Neural cell (in vitro differentiated cells): ENCODE measurements at regions not wholly inside any gene's neighbourhood (a gene's known extent, or its start where the extent isn't known, plus 50 kb on each side); places are given as distances from the start of the nearest gene placed in this dataset.

Experiments
- EP300 ChIP-seq: fragments of 450-650 bp; conservative IDR thresholded peaks from 2 replicates; pipeline ENCODE4 v1.6.1; 2014; ENCODE audit warnings: antibody characterized with exemption, mild to moderate bottlenecking, moderate library complexity; ENCODE audit not compliant: poor library complexity, severe bottlenecking
- MXI1 ChIP-seq: fragments of 450-650 bp; conservative IDR thresholded peaks from 2 replicates; pipeline ENCODE4 v1.6.1; 2014; ENCODE audit warnings: antibody characterized with exemption, mild to moderate bottlenecking; ENCODE audit not compliant: poor library complexity, severe bottlenecking
- POLR2AphosphoS5 ChIP-seq: IDR thresholded peaks from 2 replicates; pipeline ENCODE4 v1.6.1; 2012
- RAD21 ChIP-seq: fragments of 450-650 bp; conservative IDR thresholded peaks from 2 replicates; pipeline ENCODE4 v1.6.1; 2014; ENCODE audit warnings: antibody characterized with exemption, mild to moderate bottlenecking, moderate library complexity
- TF ChIP-seq, protein P1 (sequence below): fragments of 450-650 bp; IDR thresholded peaks from 2 replicates; pipeline ENCODE4 v1.5.1; 2014; ENCODE audit warnings: antibody characterized with exemption, mild to moderate bottlenecking, moderate library complexity; ENCODE audit not compliant: poor library complexity, severe bottlenecking

DNA sequence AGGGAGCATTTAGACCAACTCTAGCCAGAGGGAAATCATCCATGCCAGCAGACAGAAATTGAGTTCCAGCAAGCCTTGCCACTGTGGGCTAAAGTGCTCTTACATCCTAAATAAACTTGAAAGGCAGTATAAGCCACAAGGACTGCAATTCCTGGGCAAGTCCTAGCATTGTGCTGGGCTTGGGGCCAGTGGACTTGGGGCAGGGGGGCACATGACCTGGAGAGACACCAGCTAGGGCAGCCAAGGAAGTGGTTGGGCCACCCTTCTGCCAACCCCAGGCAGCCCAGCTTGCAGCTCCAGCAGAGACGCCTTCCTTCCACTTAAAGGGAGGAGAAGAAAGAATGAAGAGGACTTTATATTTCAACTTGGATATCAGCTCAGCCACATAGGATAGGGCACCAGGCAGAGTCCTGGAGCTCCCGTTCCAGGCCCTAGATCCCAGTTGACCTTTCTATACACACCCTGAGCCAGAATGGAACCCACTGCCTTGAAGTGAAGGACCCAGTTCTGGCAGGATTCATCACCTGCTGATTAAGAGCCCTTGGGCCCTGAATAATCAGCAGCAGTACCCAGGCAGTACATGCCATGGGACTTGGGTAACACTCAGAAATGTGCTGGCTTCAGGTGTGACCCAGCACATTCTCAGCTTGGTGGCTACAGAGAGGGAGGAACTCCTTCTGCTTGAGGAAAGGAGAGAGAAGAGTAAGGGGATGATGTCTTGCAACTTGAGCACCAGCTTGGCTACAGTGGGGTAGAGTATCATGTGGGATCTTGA, 153.0 kb downstream of the GNAI1 start:
- TF ChIP-seq, protein P1, sequence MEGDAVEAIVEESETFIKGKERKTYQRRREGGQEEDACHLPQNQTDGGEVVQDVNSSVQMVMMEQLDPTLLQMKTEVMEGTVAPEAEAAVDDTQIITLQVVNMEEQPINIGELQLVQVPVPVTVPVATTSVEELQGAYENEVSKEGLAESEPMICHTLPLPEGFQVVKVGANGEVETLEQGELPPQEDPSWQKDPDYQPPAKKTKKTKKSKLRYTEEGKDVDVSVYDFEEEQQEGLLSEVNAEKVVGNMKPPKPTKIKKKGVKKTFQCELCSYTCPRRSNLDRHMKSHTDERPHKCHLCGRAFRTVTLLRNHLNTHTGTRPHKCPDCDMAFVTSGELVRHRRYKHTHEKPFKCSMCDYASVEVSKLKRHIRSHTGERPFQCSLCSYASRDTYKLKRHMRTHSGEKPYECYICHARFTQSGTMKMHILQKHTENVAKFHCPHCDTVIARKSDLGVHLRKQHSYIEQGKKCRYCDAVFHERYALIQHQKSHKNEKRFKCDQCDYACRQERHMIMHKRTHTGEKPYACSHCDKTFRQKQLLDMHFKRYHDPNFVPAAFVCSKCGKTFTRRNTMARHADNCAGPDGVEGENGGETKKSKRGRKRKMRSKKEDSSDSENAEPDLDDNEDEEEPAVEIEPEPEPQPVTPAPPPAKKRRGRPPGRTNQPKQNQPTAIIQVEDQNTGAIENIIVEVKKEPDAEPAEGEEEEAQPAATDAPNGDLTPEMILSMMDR: no peak
- TF ChIP-seq RAD21 (no peak), MXI1 (no peak), EP300 (no peak), POLR2AphosphoS5 (no peak)
